ENCODE measurements at regions not wholly inside any gene's neighbourhood (a gene's known extent, or its start where the extent isn't known, plus 50 kb on each side); places are given as distances from the start of the nearest gene placed in this dataset.

- no peak for TF ChIP-seq POLR2AphosphoS5 (IDR thresholded peaks at IDR 0.05; ENCODE audit: low read depth, low read length)
- no peak for TF ChIP-seq CTCF (IDR thresholded peaks at IDR 0.05)
- no peak for TF ChIP-seq SIN3A (IDR thresholded peaks at IDR 0.05; ENCODE audit: borderline replicate concordance, insufficient read depth, low read depth, low read length)
- TF ChIP-seq TCF7L2 (IDR thresholded peaks at IDR 0.05; ENCODE audit: low read depth, low read length) = no peak
These were observed 120.5 kb downstream of the CD164 start for GRCh38 chr6:109261811-109262210.
